ENCODE measurements at regions not wholly inside any gene's neighbourhood (a gene's known extent, or its start where the extent isn't known, plus 50 kb on each side); places are given as distances from the start of the nearest gene placed in this dataset.

- no peak for DNase-seq (ENCODE audit: low spot score)
- no peak for TF ChIP-seq CTCF (IDR thresholded peaks at IDR 0.05)
- H3K27ac ChIP-seq = no peak overlapping the region
- no peak overlapping the region for H3K4me3 ChIP-seq
Measured at GRCh38 chr7:22669692-22670421, 57.1 kb upstream of the IL6 start.

- TF ChIP-seq CTCF (IDR thresholded peaks at IDR 0.05) = no peak
- no peak overlapping the region for H3K27ac ChIP-seq
- DNase-seq (ENCODE audit: low spot score) = no peak
- no peak overlapping the region for H3K4me3 ChIP-seq
Measured at GRCh38 chr7:22668971-22669401, 58.0 kb upstream of the IL6 start.

- no peak for TF ChIP-seq CTCF (IDR thresholded peaks at IDR 0.05)
- H3K27ac ChIP-seq = no peak overlapping the region
- H3K4me3 ChIP-seq = no peak overlapping the region
- no peak for DNase-seq (ENCODE audit: low spot score)
Measured at GRCh38 chr7:22667562-22668239, 59.3 kb upstream of the IL6 start.

- no peak for DNase-seq (ENCODE audit: low spot score)
- no peak overlapping the region for H3K27ac ChIP-seq
- no peak for TF ChIP-seq CTCF (IDR thresholded peaks at IDR 0.05)
- no peak overlapping the region for H3K4me3 ChIP-seq
Measured at GRCh38 chr7:22667187-22667561, 59.8 kb upstream of the IL6 start.

- TF ChIP-seq CTCF (IDR thresholded peaks at IDR 0.05) = no peak
- DNase-seq (ENCODE audit: low spot score) = no peak
Measured at GRCh38 chr7:22666732-22667131, 60.3 kb upstream of the IL6 start.

GRCh38 chr7:22665923-22666322 is 61.1 kb upstream of the IL6 start:
- no peak overlapping the region for H3K27ac ChIP-seq
- no peak overlapping the region for H3K4me3 ChIP-seq
- no peak for TF ChIP-seq CTCF (IDR thresholded peaks at IDR 0.05)
- DNase-seq (ENCODE audit: low spot score) = no peak

More at GRCh38 chr7:22666732-22667131, 60.3 kb upstream of the IL6 start:
- no peak overlapping the region for H3K27ac ChIP-seq
- H3K4me3 ChIP-seq = no peak overlapping the region

Data from coronary artery (tissue), 2 donors.